GM04504 (cell line): ENCODE measurements at regions not wholly inside any gene's neighbourhood (a gene's known extent, or its start where the extent isn't known, plus 50 kb on each side); places are given as distances from the start of the nearest gene placed in this dataset.
"Not testable (repeated sequence)": the region's sequence is repeated elsewhere in the genome, so short reads cannot be mapped to it uniquely, and the experiment has no call there.

ENCODE experiments used
- DNase-seq: peaks from one replicate; pipeline ENCODE4 v3.0.0-alpha.2; 2012; ENCODE audit warnings: low read depth

DNA sequence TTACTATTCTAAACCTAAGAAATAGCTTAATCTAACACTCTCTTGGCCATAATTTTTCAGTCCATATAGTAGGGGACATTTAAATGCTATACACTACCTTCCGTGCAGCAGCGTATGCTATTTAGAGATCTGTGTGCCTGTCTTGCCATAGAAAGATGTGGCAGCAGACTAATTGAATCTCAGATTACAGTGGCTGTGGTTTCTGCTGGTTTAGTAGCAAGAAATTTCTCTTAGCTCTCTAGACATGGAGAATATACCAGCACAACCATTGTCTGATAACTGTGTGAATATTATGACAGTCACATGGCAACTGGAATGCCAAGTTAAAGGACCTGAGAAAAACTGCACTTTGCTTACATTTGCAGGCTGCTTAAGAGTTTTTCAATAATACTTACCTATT is 672.4 kb upstream of the MIR17HG start:
- no peak for DNase-seq

GRCh38 chr13:90680826-90681225 is 666.7 kb upstream of the MIR17HG start:
- no peak for DNase-seq

DNA sequence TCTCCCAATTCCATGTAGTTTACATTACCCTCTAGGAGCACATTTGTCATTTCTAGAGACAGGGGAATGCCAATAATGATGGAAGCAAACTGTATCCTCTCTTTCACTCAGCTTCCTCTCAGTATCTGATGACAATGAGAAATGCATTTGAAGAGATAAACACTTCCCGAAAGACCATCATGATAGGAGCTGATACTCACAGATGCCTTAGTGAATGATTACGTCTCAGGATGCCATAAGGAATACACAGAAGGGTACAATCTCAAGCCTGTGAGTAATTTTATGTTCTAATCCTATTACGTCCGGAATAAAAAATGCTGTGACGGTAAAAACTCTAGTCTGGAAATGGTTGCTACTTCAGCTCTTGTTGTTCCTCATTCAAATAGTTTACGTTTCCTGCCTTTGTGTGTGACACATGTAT is 663.8 kb upstream of the MIR17HG start:
- DNase-seq = no peak

DNA sequence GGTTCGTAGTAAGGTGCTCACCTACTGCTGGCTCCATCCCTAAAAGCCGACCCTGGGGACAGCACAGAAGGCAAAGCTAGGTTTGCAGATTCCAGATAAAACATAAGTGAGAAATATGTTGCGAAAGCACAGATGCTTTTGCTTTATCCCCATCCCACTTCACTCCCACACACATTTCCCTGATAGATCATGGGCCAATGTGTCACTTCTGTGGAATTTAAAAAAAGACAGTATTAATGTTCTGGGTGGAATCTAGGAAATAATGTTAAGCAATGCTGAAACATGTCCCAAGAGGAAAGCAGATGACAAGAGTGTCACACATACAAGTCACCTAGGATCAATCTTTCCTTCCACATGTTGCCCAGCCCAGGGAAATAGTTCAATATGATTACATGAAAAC is 661.0 kb upstream of the MIR17HG start:
- DNase-seq = peak; percentile 62

DNA sequence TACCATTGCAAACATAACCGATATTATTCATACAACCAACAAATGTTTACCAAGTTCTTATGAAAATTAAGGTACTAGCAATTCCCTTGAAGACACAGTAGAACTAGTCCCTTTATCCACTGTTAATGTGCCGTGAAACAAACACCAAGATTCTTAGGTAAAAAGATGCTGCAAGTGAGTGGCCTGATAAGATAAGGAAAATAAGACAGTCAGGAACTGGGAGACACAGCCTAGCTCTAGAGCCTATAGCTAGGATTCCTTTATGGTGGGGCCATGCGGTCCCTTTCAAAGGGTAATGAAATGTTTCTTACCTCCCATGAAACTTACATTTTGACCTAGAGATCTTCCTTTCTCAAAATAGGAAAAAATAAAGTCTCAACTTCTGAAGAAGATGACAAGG is 658.4 kb upstream of the MIR17HG start:
- no peak for DNase-seq

DNA sequence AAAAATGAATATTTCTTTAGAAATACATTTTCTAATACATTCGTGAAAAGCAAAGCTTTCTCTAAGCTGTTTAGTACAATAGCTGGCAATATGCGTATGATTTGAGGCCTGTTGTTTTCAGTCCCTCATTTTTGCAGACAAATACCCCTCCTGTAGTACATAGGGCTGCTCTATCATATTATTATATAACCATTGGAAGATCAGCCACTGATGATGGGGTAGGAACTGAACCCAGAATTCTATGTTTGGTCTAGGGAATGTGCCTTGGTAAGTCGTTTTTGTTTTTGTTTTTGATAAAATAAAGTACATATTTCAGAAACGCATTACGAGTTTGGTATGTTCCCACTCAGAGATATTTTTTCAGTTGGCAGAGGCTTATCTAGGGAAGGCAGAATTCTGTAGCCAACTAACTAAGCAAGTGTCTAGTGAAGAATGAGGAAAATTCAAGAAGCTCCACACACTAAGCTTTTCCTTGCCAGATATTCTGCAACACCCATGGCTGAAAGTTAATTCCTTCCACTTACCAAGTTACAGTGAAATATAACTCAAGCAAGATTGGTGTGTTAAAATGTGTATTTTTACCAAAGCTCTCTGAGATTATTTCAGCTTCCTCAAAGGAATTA is 656.9 kb upstream of the MIR17HG start:
- DNase-seq = peak; percentile 15

GRCh38 chr13:90696254-90696653 is 651.2 kb upstream of the MIR17HG start:
- no peak for DNase-seq

- DNase-seq = no peak
Measured at GRCh38 chr13:90696656-90697055, 650.8 kb upstream of the MIR17HG start.

- DNase-seq = no peak
Measured at GRCh38 chr13:90700340-90700739, 647.1 kb upstream of the MIR17HG start.

DNA sequence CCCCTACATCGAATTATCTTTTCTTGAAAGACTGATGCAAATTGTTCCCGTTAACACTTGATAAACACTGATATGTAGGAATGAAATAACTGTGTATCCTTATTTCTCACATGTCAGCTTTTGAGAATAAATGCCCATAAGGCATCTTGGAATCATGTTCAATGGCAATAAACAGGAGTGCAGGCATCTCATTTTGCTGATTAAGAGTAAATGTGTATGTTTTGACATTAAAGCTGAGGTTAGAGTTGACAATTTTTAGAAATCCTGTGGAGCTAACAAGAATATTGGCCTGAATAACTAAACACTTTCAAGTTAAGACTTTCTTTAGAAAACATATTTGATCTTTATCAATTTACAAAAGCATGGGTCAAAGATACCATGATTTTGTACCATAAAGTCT is 646.2 kb upstream of the MIR17HG start:
- no peak for DNase-seq

DNA sequence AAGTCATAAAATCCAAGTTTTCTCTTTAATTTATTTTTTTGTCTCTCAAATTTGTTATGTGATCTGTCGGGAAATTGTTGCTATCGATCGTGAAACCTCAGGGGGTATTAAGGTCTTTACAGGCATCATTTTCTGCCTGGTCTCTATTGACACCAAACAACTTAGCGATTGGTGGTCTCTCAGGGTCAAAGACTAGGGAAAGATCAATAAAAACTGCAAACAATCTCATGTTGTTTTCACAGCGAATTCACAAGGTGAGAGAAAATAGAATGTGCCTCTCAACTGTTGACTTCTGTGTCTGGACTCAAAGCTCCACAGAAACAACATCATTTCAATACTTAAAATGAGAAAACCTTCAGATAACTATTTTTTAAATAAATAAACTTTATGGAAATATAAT is 645.4 kb upstream of the MIR17HG start:
- DNase-seq = no peak

GRCh38 chr13:90706631-90707030 is 640.9 kb upstream of the MIR17HG start:
- no peak for DNase-seq

DNA sequence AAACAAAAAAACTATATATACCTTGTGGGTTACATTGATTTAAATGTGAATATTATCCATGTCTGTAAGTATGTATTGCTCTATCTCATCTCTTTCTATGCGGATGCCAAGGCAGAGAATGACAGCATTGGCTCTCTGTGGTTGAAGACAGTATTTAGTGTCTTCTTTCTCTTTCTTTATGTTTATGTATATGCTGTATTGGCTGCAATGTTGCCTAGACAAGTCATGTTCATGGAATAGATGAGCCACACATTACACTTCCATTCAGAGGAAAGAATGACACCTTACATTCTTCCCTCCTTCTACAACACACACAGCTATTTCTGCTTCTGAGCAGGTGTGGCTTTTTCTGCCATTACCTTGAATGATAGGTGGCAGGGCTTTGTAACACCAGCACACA is 639.4 kb upstream of the MIR17HG start:
- DNase-seq = no peak

DNA sequence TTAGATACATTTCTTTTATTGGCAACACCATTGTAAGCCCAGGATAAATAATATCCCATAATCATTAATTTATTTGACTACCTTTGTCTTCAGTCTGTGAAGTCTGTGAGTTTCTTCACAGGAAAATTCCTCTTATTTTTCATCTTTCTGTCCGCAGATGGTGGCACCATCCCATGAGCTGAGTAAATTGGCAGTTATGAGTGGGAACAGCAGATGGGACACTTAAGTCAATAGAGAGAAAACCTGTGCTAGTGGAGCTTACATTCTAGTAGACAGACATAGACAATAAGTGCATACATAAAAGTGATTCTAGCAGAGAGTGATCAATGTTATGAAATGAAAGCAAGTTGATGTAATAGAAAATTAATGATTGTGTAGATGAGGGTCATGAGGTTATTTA is 638.2 kb upstream of the MIR17HG start:
- DNase-seq = no peak

- DNase-seq = no peak
Measured at GRCh38 chr13:90710164-90710759, 637.2 kb upstream of the MIR17HG start.

DNA sequence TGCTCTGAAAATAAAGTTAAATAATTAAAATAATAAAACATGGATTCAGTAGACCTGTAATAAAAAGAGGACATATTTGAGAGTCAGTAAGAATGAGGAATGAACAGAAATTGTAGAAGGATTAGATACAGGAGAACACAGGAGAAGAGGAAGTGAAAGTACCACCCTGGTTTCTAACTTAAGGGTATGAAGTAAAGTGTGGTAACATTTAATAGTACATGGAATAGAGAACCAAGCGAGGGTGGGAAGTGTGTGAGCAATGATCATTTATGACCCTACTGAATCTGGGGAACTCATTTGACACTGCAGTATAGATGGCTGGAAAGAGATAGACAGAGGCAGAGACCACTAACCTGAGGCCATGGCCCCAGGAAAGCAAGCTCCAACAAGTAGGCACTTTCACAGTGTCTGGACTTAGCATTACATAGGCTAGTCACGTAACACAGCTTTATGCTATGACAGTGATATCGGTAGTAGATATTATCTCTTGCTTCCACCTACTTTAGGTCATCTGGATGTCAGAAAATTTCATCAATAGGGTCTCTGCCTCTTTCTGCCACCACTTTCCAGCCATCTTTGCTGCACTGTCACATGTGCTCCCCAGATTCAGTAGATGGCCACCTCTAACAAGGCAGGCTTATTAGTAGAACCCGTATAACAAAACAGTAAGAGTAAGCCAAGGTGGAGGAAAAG is 633.9 kb upstream of the MIR17HG start:
- no peak for DNase-seq

GRCh38 chr13:90715485-90715884 is 632.0 kb upstream of the MIR17HG start:
- DNase-seq = no peak

DNA sequence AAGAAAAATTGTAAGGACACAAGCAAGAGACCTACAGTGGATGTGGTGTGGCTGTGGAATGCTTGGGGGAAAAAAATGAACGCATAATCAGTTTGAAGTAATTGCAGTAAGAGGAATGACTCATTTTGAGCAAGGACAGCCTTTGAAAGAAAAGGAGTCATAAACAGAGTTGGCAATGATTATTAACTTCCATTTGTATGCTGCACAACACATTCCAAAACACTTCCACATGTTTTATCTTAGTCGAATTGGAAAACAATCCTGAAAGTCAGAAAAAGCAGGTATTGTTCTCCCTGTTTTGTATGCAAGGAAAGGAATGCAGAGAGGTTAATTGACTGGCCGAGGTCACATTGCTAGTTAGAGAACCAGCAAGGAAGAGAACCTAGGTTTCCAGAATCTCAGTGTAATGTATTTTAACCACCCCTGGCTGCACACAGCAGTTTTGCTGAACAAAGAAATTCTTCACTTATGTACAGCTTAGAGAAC is 630.0 kb upstream of the MIR17HG start:
- DNase-seq = peak; percentile 71

DNA sequence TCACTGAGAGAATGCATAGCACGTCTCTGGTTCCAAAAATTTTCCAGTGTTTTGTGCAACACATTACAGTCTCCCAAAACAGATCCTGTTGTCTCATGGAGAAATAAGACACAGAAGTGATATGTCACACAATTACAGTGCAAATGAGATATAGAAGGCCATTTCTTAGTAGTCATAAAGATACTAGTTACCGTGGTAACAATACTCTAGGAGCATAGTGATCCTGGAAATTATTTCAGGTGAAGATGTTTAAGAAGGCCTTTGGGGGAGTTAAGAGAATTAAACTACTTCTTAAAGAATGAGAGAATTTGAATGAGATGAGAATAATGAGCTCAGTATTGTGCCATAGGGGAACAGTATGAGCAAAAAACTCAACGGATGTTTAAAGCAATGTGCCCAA is 628.0 kb upstream of the MIR17HG start:
- DNase-seq = no peak

DNA sequence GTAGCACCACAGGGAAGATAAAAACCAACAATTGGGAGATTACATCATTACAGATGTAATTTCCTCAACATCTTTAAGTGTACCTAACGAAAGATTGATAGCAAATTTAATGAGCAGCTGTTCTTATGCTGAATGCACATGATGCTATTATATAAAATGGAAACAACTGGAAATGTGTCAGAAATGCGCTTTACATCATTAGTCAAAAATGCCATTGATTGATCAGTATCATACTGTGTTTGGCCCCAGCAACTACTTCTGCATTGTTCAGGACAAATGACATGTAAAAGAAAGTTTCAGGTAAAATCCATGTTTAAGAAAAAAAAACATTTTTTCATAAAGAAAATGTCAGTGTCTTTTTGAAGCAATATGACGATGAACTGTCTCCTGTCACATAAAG is 625.5 kb upstream of the MIR17HG start:
- DNase-seq = no peak

DNA sequence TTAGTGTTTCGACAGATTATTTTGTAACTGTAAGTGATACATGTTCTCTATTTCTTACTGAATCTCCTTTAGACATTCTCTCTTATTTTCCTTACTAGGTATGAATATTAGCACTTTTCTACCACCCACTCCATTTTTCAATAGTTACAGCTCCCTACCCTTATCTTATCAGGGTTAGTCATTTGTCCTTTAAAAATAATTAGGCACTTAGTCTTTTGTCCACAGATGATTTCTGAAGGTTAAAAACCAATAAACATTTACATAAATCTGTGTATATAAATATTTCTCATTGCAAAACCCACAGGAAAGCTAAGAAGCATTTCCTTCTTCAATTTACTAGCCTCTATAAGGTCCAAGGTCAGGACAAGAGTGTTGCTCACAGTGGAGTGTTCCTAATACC is 624.1 kb upstream of the MIR17HG start:
- no peak for DNase-seq

DNA sequence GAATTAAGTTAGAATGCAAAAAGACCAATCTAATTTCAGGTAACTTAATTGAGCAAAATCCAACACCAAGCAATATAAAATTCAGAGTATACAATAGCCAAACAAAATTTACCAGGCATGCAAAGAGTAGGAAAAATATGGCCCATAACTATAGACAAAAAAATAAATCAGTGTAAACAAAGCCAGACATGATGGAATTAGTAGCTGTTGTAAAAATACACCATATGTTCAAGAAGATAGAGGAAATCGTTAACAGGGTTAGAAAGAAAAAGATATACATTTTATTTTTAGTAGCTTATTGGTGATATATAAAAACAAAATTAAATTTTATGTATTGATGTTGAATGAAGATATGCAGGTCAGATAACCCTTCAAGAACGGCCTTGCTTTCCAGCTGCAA is 621.1 kb upstream of the MIR17HG start:
- no peak for DNase-seq

GRCh38 chr13:90732049-90732448 is 615.4 kb upstream of the MIR17HG start:
- DNase-seq = no peak

DNA sequence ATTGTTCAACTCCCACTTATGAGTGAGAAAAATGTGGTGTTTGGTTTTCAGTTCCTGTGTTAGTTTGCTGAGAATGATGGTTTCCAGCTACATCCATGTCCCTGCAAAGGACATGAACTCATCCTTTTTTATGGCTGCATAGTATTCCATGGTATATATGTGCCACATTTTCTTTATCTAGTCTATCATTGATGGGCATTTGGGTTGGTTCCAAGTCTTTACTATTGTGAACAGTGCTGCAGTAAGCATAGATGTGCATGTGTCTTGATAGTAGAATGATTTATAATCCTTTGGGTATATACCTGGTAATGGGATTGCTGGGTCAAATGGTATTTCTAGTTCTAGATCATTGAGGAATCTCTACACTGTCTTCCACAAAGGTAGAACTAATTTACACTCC is 613.0 kb upstream of the MIR17HG start:
- not testable (repeated sequence) for DNase-seq
